GM04503 (cell line): ENCODE measurements at regions not wholly inside any gene's neighbourhood (a gene's known extent, or its start where the extent isn't known, plus 50 kb on each side); places are given as distances from the start of the nearest gene placed in this dataset.
"Not testable (repeated sequence)": the region's sequence is repeated elsewhere in the genome, so short reads cannot be mapped to it uniquely, and the experiment has no call there.

ENCODE experiments used
- DNase-seq: peaks from one replicate; pipeline ENCODE4 v3.0.0-alpha.2; 2012; ENCODE audit warnings: low read depth

DNA sequence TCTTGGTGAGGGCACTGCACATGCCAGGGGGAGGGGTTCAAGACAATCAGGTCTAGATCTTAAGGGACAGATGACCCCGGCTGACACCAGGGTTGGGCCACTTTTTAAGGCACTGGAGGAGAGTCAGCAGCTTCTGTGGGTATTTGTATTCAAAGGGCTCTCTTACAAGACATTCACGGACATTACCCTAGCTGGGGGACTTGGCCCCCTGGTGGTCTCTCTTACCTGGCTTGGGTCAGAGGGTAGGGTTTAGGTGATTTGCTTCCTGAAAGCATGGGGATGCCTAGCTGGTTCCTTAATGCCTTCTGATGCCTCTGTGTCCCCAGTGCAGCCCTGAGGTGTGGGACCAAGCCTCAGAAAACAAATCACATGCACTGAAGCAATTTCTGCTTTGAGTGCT, 354.7 kb downstream of the CDC5L start:
- DNase-seq = no peak

DNA sequence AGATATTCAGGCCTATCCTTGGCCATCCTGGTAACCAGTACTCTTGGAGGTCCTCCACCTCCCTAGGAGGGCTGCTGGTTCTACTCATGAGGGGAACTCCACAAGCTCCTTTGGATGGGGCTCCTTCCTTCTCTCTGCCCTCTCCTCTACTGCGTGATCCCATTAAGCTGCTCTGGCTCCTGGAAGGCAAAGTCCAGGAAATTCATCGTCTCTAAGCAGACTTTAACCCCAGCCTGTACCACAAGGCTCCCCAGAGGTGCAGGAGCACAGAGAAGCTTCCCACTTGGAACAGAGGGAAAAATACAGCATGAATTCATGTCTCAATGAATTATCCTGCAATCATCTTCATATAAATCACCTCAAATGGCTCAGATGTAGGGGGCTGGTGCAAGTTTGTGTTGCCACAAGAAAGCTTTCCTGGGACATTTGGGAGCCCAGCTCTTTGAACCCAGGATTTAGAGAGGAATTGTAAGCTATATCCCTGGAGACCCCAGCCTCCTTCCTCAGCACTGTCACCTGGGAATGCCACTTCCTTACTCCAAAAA, 355.4 kb downstream of the CDC5L start:
- no peak for DNase-seq

DNA sequence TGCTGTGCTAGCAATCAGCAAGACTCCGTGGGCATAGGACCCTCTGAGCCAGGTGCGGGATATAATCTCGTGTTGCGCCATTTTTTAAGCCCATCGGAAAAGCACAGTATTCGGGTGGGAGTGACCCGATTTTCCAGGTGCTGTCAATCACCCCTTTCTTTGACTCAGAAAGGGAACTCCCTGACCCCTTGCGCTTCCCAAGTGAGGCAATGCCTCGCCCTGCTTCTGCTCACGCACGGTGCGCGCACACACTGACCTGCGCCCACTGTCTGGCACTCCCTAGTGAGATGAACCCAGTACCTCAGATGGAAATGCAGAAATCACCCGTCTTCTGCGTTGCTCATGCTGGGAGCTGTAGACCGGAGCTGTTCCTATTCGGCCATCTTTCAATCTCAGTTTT, 372.6 kb downstream of the CDC5L start:
- DNase-seq = not testable (repeated sequence)

DNA sequence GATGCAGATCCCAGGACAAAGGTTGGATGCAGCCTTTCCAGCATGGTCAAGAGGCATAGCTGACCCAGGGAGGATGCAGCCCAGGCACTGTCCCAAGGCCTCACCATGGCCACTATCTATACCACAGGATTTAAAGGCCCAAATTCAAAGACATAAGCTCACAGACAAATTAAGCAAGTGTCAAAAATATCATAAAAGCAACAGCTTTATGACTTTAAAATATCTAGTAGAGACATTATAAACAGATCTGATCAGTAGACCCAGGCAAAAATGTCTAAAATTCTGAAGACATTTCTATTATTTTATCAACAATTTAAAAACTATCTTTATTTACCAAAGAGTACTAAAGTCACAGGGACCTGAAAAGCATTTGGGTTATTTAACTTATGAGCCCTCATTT, 373.5 kb downstream of the CDC5L start:
- no peak for DNase-seq

DNA sequence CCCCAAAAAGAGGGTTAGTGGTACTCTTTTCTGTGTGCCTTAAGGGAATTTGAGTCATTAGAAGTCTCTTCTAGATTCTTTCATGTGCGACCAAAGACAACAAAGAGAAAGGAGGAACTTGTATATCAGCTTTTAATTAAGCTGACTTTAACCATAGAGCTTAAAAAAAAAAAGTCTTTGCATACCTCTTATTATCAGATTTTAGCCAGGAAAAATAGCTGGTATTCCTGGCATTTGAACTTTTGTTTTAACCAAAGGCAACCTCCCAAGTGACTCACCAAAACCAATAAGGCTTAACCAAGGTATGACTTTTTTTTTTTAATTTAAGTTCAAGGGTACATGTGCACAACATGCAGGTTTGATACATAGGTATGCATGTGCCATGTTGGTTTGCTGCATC, 375.0 kb downstream of the CDC5L start:
- DNase-seq = no peak

DNA sequence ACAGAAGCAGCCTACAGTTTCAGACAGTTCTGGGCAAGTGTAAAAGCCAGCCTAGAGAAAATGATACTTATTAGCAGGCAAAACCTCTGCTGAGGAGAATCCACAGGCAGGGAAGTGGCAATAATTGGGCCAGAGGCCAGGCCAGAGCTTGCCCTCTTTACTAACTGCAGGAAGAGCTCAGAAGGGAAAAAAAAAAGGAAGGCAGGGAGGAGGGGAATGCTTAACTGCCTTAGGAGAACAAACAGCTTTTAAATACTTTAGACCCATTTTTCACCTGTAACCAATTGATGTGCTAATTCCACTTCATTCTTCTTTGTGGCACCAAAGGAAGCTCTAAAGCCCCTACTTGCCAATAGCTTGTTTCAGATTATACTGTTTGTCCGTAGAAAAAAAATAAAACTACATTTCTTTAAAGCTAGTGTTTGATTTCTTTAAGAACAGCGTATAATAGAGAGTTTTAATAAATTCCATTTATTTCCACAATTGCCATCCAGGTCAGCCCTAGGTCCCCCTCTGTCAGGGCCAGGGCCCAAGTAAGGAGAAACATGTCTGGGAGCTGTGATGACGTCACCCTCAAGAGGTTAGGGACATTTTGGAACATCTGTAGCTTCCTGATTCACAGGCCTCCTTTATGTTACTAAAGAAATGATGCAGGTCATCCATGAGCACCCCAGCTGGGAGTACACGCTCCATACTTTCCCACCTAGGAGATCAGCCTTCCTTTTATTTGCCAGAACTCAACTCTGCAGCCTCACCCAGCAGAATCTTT, 384.3 kb downstream of the CDC5L start:
- no peak for DNase-seq

DNA sequence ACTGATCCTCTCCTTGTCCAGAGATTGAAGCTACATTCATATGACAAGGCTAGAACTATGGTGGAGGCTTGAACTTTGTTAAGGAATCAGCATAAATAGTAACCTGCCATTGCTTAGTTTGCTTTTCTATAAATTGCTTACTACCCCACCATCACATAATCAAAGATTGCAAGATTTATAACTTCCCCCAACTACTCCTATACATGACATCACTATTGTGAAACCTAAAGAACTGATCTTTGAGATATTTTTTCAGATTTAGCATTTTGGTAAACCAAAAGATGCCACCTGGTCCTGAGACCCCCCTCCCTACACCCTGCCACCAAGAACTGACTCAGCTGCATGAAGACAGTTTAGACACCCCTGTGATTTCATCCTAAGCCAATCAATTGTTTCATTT, 385.3 kb downstream of the CDC5L start:
- no peak for DNase-seq

DNA sequence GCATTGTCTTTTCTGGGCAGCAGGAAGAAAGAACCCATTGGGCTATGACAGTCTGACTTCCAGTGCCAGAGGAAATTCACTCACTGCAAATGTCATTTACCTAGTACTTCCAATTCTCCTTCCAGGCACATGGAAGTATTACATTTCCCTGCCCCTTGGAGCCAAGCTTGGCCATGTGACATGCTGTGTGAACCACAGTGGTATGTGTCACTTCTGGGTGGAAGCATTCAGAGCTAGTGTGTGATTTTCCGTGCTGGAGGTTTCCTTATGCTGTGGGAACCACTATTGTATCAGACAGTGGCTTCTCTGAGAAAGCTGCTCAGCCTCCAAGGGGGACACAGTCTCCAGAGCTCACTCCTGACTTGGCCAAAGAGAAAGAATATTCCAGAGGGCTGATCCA, 387.6 kb downstream of the CDC5L start:
- DNase-seq = no peak

DNA sequence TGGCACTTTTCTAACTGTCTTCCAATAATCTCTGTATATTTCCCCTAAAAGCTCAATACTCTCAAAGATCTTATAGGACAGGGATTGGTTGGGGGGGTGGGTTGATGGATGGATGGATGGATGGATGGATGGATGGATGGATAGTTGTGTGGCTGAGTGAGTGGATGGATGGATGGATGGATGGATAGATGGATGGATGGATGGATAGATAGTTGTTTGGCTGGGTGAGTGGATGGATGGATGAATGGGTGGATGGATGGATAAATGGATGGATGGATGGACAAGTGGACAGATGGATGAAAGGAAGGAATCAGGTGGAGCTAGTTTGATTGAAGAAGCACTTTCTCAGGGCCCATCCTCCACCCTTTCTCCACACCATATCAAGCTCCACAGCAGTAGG, 388.8 kb downstream of the CDC5L start:
- no peak for DNase-seq

DNA sequence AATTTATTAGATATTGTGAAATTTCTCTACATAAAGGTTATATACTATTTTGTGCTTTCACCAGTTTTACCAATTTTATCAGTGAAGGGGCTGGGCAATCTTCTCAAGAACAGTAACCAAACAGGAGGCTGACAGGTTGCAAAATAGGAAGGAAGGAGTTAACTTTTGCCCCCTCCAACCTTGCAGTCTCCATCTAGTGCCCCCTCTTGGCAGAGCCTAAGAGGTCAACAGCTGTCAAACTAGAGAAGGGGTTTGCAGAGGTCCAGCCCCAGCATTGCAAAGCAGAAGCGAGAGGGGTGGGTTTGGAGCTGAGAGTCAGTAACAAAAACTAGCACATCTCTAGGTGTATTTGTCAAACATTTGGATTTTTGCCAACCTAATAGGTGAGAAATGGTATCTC, 391.0 kb downstream of the CDC5L start:
- DNase-seq = no peak
